OCI-LY1 (cell line): ENCODE measurements at regions not wholly inside any gene's neighbourhood (a gene's known extent, or its start where the extent isn't known, plus 50 kb on each side); places are given as distances from the start of the nearest gene placed in this dataset.

ENCODE experiments used
- EZH2 ChIP-seq: fragments of 200-600 bp; sonication (generic), shearing (Covaris generic); IDR thresholded peaks from 2 replicates; pipeline ENCODE4 v1.8.0; 2017; ENCODE audit warnings: borderline replicate concordance, mixed run types, mild to moderate bottlenecking, antibody characterized with exemption, low read length, moderate library complexity, mixed read lengths
- TF ChIP-seq, protein P1 (sequence below): fragments of 200-600 bp; sonication (generic), shearing (Covaris generic); IDR thresholded peaks from 2 replicates; pipeline ENCODE4 v1.5.1; 2017; ENCODE audit warnings: mild to moderate bottlenecking, antibody characterized with exemption, low read length, moderate library complexity, mixed read lengths

GRCh38 chr17:13293421-13293820 lies 275.6 kb upstream of the ELAC2 start:
- TF ChIP-seq, protein P1, sequence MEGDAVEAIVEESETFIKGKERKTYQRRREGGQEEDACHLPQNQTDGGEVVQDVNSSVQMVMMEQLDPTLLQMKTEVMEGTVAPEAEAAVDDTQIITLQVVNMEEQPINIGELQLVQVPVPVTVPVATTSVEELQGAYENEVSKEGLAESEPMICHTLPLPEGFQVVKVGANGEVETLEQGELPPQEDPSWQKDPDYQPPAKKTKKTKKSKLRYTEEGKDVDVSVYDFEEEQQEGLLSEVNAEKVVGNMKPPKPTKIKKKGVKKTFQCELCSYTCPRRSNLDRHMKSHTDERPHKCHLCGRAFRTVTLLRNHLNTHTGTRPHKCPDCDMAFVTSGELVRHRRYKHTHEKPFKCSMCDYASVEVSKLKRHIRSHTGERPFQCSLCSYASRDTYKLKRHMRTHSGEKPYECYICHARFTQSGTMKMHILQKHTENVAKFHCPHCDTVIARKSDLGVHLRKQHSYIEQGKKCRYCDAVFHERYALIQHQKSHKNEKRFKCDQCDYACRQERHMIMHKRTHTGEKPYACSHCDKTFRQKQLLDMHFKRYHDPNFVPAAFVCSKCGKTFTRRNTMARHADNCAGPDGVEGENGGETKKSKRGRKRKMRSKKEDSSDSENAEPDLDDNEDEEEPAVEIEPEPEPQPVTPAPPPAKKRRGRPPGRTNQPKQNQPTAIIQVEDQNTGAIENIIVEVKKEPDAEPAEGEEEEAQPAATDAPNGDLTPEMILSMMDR: no peak
- TF ChIP-seq EZH2: no peak
